MG63 (cell line): ENCODE measurements at regions not wholly inside any gene's neighbourhood (a gene's known extent, or its start where the extent isn't known, plus 50 kb on each side); places are given as distances from the start of the nearest gene placed in this dataset.
A peak's percentile ranks its signal among the peaks of the same experiment; 100 is the strongest.
"Not testable (repeated sequence)": the region's sequence is repeated elsewhere in the genome, so short reads cannot be mapped to it uniquely, and the experiment has no call there.

Experiments
- DNase-seq: peaks from one replicate; pipeline ENCODE4 v3.0.0-alpha.2; 2020
- H3K27me3 ChIP-seq: fragments of 250-450 bp; sonication (Bioruptor Pico); 2 replicates; pipeline ENCODE4 v1.5.1; 2020; ENCODE audit warnings: mild to moderate bottlenecking, moderate library complexity
- H3K36me3 ChIP-seq: fragments of 250-450 bp; sonication (Bioruptor Pico); 2 replicates; pipeline ENCODE4 v1.5.1; 2020; ENCODE audit warnings: mild to moderate bottlenecking, moderate library complexity
- H3K4me3 ChIP-seq: fragments of 250-450 bp; sonication (Bioruptor Pico); 2 replicates; pipeline ENCODE4 v1.5.1; 2020; ENCODE audit warnings: mild to moderate bottlenecking, moderate library complexity
- H3K9me3 ChIP-seq: fragments of 250-450 bp; sonication (Bioruptor Pico); 2 replicates; pipeline ENCODE4 v1.5.1; 2020; ENCODE audit warnings: mild to moderate bottlenecking, moderate library complexity

GRCh38 chr7:66517212-66517909, 111.3 kb upstream of the KCTD7 start:
- no peak overlapping the region for H3K4me3 ChIP-seq
- no peaks in the 10 kb centered on the region for H3K27me3 ChIP-seq
- H3K9me3 ChIP-seq, result no peaks in the 10 kb centered on the region
- no peak for DNase-seq
- no peaks in the 10 kb centered on the region for H3K36me3 ChIP-seq

- H3K36me3 ChIP-seq, result no peaks in the 10 kb centered on the region
- H3K27me3 ChIP-seq, result no peaks in the 10 kb centered on the region
- H3K9me3 ChIP-seq, result no peaks in the 10 kb centered on the region
- H3K4me3 ChIP-seq, result no peak overlapping the region
- no peak for DNase-seq
Observed at GRCh38 chr7:66518151-66518691, 110.5 kb upstream of the KCTD7 start.

- Histone ChIP-seq H3K36me3 (no peaks in the 10 kb centered on the region), H3K4me3 (no peak overlapping the region), H3K27me3 (no peaks in the 10 kb centered on the region), H3K9me3 (no peaks in the 10 kb centered on the region)
- no peak for DNase-seq
Observed at GRCh38 chr7:66521675-66522074, 107.0 kb upstream of the KCTD7 start.

GRCh38 chr7:66522518-66522917, 106.2 kb upstream of the KCTD7 start:
- DNase-seq, result no peak
- H3K4me3 ChIP-seq, result no peak overlapping the region
- H3K27me3 ChIP-seq, result no peaks in the 10 kb centered on the region
- no peaks in the 10 kb centered on the region for H3K9me3 ChIP-seq
- no peaks in the 10 kb centered on the region for H3K36me3 ChIP-seq

GRCh38 chr7:66523409-66523808, 105.3 kb upstream of the KCTD7 start:
- Histone ChIP-seq H3K27me3 (no peaks in the 10 kb centered on the region), H3K4me3 (no peak overlapping the region), H3K9me3 (no peaks in the 10 kb centered on the region), H3K36me3 (no peaks in the 10 kb centered on the region)
- no peak for DNase-seq

GRCh38 chr7:66524738-66525137, 103.9 kb upstream of the KCTD7 start:
- H3K36me3 ChIP-seq, result no peaks in the 10 kb centered on the region
- no peak for DNase-seq
- no peak overlapping the region for H3K4me3 ChIP-seq
- H3K9me3 ChIP-seq, result no peaks in the 10 kb centered on the region
- no peaks in the 10 kb centered on the region for H3K27me3 ChIP-seq

GRCh38 chr7:66526782-66527181, 101.9 kb upstream of the KCTD7 start:
- DNase-seq, H3K4me3 ChIP-seq, H3K9me3 ChIP-seq, H3K27me3 ChIP-seq, H3K36me3 ChIP-seq: not testable (repeated sequence)

GRCh38 chr7:66528652-66529051, 100.0 kb upstream of the KCTD7 start:
- no peaks in the 10 kb centered on the region for H3K9me3 ChIP-seq
- DNase-seq, result no peak
- H3K4me3 ChIP-seq, result no peak overlapping the region
- H3K36me3 ChIP-seq, result no peaks in the 10 kb centered on the region
- no peaks in the 10 kb centered on the region for H3K27me3 ChIP-seq

GRCh38 chr7:66529883-66530610, 98.6 kb upstream of the KCTD7 start:
- Histone ChIP-seq H3K9me3 (no peaks in the 10 kb centered on the region), H3K4me3 (no peak overlapping the region), H3K36me3 (no peaks in the 10 kb centered on the region), H3K27me3 (no peaks in the 10 kb centered on the region)
- no peak for DNase-seq

GRCh38 chr7:66535414-66536329, 93.0 kb upstream of the KCTD7 start:
- no peak for DNase-seq
- H3K9me3 ChIP-seq, result no peaks in the 10 kb centered on the region
- H3K4me3 ChIP-seq, result no peak overlapping the region
- H3K36me3 ChIP-seq, result no peaks in the 10 kb centered on the region
- H3K27me3 ChIP-seq, result no peaks in the 10 kb centered on the region

- Histone ChIP-seq H3K4me3 (no peak overlapping the region), H3K27me3 (no peaks in the 10 kb centered on the region), H3K36me3 (no peaks in the 10 kb centered on the region), H3K9me3 (no peaks in the 10 kb centered on the region)
- no peak for DNase-seq
Observed at GRCh38 chr7:66537380-66537779, 91.3 kb upstream of the KCTD7 start.

- Histone ChIP-seq H3K4me3 (no peak overlapping the region), H3K9me3 (no peaks in the 10 kb centered on the region), H3K27me3 (no peaks in the 10 kb centered on the region), H3K36me3 (no peaks in the 10 kb centered on the region)
- no peak for DNase-seq
Observed at GRCh38 chr7:66537876-66538275, 90.8 kb upstream of the KCTD7 start.

- no peak for DNase-seq
- Histone ChIP-seq H3K4me3 (no peak overlapping the region), H3K9me3 (no peaks in the 10 kb centered on the region), H3K27me3 (no peaks in the 10 kb centered on the region), H3K36me3 (no peaks in the 10 kb centered on the region)
Observed at GRCh38 chr7:66539264-66539623, 89.4 kb upstream of the KCTD7 start.

- Histone ChIP-seq H3K4me3 (no peak overlapping the region), H3K9me3 (no peaks in the 10 kb centered on the region), H3K36me3 (0 out of 2 replicates have a peak, but pooled peaks cover 3% of the 10 kb centered on the region), H3K27me3 (no peaks in the 10 kb centered on the region)
- DNase-seq, result no peak
Observed at GRCh38 chr7:66539902-66540375, 88.7 kb upstream of the KCTD7 start.

- 0 out of 2 replicates have a peak, but pooled peaks cover 3% of the 10 kb centered on the region for H3K36me3 ChIP-seq
- no peaks in the 10 kb centered on the region for H3K27me3 ChIP-seq
- DNase-seq, result no peak
- H3K4me3 ChIP-seq, result no peak overlapping the region
- no peaks in the 10 kb centered on the region for H3K9me3 ChIP-seq
Observed at GRCh38 chr7:66542049-66542448, 86.6 kb upstream of the KCTD7 start.

GRCh38 chr7:66542528-66543269, 86.0 kb upstream of the KCTD7 start:
- peaks cover 3% of the 10 kb centered on the region; the same call in 1 of the 2 replicates for H3K36me3 ChIP-seq
- no peaks in the 10 kb centered on the region for H3K9me3 ChIP-seq
- H3K27me3 ChIP-seq, result no peaks in the 10 kb centered on the region
- DNase-seq, result peak; percentile 68
- no peak overlapping the region for H3K4me3 ChIP-seq
